Upper lobe of left lung (tissue), 4 donors: ENCODE measurements at regions not wholly inside any gene's neighbourhood (a gene's known extent, or its start where the extent isn't known, plus 50 kb on each side); places are given as distances from the start of the nearest gene placed in this dataset.

Experiments used
- POLR2A ChIP-seq, 4 donors: fragments of 450-650 bp; IDR thresholded peaks; one replicate each; pipeline ENCODE4 v1.5.1; 2016 to 2017; ENCODE audit warnings: antibody characterized with exemption in 4 of 4, mild to moderate bottlenecking in 2 of 4
- POLR2AphosphoS5 ChIP-seq, 2 donors: sonication (generic); formaldehyde crosslinking; IDR thresholded peaks; one replicate each; pipeline ENCODE4 v1.5.1; 2017; ENCODE audit warnings: antibody characterized with exemption in 2 of 2
- TF ChIP-seq, protein P1 (sequence below), 6 experiments: fragments of 450-650 bp in 4 of 6; fragments of 200-600 bp in 2 of 6; sonication (generic) in 2 of 6; IDR thresholded peaks; one replicate each; pipeline ENCODE4 v1.5.1; 2016 to 2019; ENCODE audit warnings: antibody characterized with exemption in 6 of 6

GRCh38 chr13:104310861-104311260, 1244.6 kb upstream of the SLC10A2 start:
- TF ChIP-seq, protein P1, sequence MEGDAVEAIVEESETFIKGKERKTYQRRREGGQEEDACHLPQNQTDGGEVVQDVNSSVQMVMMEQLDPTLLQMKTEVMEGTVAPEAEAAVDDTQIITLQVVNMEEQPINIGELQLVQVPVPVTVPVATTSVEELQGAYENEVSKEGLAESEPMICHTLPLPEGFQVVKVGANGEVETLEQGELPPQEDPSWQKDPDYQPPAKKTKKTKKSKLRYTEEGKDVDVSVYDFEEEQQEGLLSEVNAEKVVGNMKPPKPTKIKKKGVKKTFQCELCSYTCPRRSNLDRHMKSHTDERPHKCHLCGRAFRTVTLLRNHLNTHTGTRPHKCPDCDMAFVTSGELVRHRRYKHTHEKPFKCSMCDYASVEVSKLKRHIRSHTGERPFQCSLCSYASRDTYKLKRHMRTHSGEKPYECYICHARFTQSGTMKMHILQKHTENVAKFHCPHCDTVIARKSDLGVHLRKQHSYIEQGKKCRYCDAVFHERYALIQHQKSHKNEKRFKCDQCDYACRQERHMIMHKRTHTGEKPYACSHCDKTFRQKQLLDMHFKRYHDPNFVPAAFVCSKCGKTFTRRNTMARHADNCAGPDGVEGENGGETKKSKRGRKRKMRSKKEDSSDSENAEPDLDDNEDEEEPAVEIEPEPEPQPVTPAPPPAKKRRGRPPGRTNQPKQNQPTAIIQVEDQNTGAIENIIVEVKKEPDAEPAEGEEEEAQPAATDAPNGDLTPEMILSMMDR (IDR thresholded peaks at IDR 0.05): no peak
- TF ChIP-seq POLR2AphosphoS5 (IDR thresholded peaks at IDR 0.05): no peak
- TF ChIP-seq POLR2A (IDR thresholded peaks at IDR 0.05): no peak
